H1 (cell line): ENCODE measurements at regions not wholly inside any gene's neighbourhood (a gene's known extent, or its start where the extent isn't known, plus 50 kb on each side); places are given as distances from the start of the nearest gene placed in this dataset.

Source experiments
- CTCF ChIA-PET: fragments of 300-600 bp; sonication (Branson Sonifier 250); formaldehyde crosslinking; loops from one replicate; lab custom pipeline; 2021; ENCODE audit not compliant: partially characterized antibody; lab: Charles Lee
- POLR2A ChIA-PET: fragments of 300-600 bp; sonication (Branson Sonifier 250); formaldehyde crosslinking; loops from one replicate; lab custom pipeline; 2021; ENCODE audit warnings: inconsistent platforms; ENCODE audit not compliant: partially characterized antibody; lab: Charles Lee
- DNase-seq, 2 experiments: peaks; one replicate each; pipeline versions ENCODE4 v3.0.0 to v3.0.0-alpha.2; 2010 to 2022; ENCODE audit warnings: low spot score in 2 of 2, low read depth in 1 of 2, mixed read lengths in 1 of 2
- FAIRE-seq: peaks from 2 replicates; lab custom pipeline; 2011; peaks lifted over from hg19 to GRCh38; lab: Jason Lieb, UNC
- H2AFZ ChIP-seq: 2 replicates; pipeline ENCODE4 v1.8.1; 2012; ENCODE audit warnings: low read length, inconsistent platforms
- H2AK5ac ChIP-seq: 2 replicates; pipeline ENCODE4 v1.6.1; 2013; ENCODE audit warnings: low read depth, low read length
- H2BK120ac ChIP-seq: replicated peaks from 2 replicates; pipeline ENCODE3; 2013; ENCODE audit warnings: low read depth, low read length, inconsistent platforms
- H2BK12ac ChIP-seq: 2 replicates; pipeline ENCODE4 v1.6.1; 2013; ENCODE audit warnings: low read depth, low read length
- H2BK15ac ChIP-seq: 2 replicates; pipeline ENCODE4 v1.6.1; 2013; ENCODE audit warnings: low read length
- H2BK20ac ChIP-seq: 2 replicates; pipeline ENCODE4 v1.6.1; 2013; ENCODE audit warnings: low read length
- H2BK5ac ChIP-seq: 2 replicates; pipeline ENCODE4 v1.6.1; 2013; ENCODE audit warnings: low read depth, low read length
- H3K14ac ChIP-seq: 2 replicates; pipeline ENCODE4 v1.6.1; 2013; ENCODE audit warnings: inconsistent platforms; ENCODE audit not compliant: insufficient read length
- H3K18ac ChIP-seq: 2 replicates; pipeline ENCODE4 v1.6.1; 2013; ENCODE audit warnings: low read length; ENCODE audit errors: extremely low read depth
- H3K23ac ChIP-seq: 2 replicates; pipeline ENCODE4 v1.6.1; 2013; ENCODE audit warnings: inconsistent platforms; ENCODE audit not compliant: insufficient read length
- H3K23me2 ChIP-seq: 2 replicates; pipeline ENCODE4 v1.6.1; 2013; ENCODE audit warnings: low read depth, low read length
- H3K27ac ChIP-seq: 2 replicates; pipeline ENCODE4 v1.6.1; 2011; ENCODE audit warnings: low read depth, low read length, inconsistent platforms
- H3K27me3 ChIP-seq, 4 experiments: replicated peaks in 1 of 4; 1 replicate in 1 of 4; 2 replicates in 3 of 4; pipeline versions ENCODE4 v1.6.1 to v1.8.1; 2011 to 2013; ENCODE audit warnings: low read length in 3 of 4, mild to moderate bottlenecking in 3 of 4, inconsistent platforms in 2 of 4, mixed read lengths in 2 of 4, moderate library complexity in 1 of 4; ENCODE audit not compliant: control insufficient read depth in 3 of 4, insufficient read depth in 3 of 4; ENCODE audit errors: extremely low read depth in 1 of 4
- H3K36me3 ChIP-seq, 4 experiments: 2 replicates each; pipeline versions ENCODE4 v1.6.1 to v1.8.1; 2011 to 2013; ENCODE audit warnings: mild to moderate bottlenecking in 4 of 4, low read length in 3 of 4, moderate library complexity in 2 of 4, control low read depth in 1 of 4, inconsistent platforms in 1 of 4; ENCODE audit not compliant: insufficient read depth in 4 of 4, control insufficient read depth in 2 of 4
- H3K4ac ChIP-seq: replicated peaks from 2 replicates; pipeline ENCODE3; 2013; ENCODE audit warnings: low read length, low read depth, mixed read lengths, inconsistent platforms; ENCODE audit not compliant: insufficient read length
- H3K4me1 ChIP-seq, 4 experiments: replicated peaks in 1 of 4; 1 replicate in 1 of 4; 2 replicates in 3 of 4; pipeline versions ENCODE4 v1.6.1 to v1.8.1; 2011 to 2013; ENCODE audit warnings: low read length in 3 of 4, inconsistent platforms in 2 of 4, mixed read lengths in 1 of 4; ENCODE audit not compliant: insufficient read depth in 4 of 4, control insufficient read depth in 3 of 4
- H3K4me2 ChIP-seq, 2 experiments: 2 replicates each; pipeline versions ENCODE4 v1.6.1 to v1.8.1; 2011 to 2013; ENCODE audit warnings: low read depth in 2 of 2, low read length in 2 of 2, control low read depth in 1 of 2, inconsistent platforms in 1 of 2, mild to moderate bottlenecking in 1 of 2; ENCODE audit not compliant: insufficient read depth in 1 of 2
- H3K4me3 ChIP-seq, 4 experiments: fragments of 200-600, 300-600 bp in 1 of 4; sonication (generic), shearing (Covaris generic), sonication (Bioruptor Twin) in 1 of 4; 2 replicates each; pipeline versions ENCODE4 v1.5.1 to v1.8.1; 2011 to 2016; ENCODE audit warnings: low read length in 4 of 4, low read depth in 3 of 4, control low read depth in 2 of 4, inconsistent platforms in 2 of 4, mild to moderate bottlenecking in 2 of 4, mixed read lengths in 1 of 4, moderate library complexity in 1 of 4; ENCODE audit not compliant: insufficient read depth in 2 of 4; ENCODE audit errors: extremely low read depth in 1 of 4
- H3K56ac ChIP-seq: replicated peaks from 2 replicates; pipeline ENCODE3; 2013; ENCODE audit warnings: low read depth, mild to moderate bottlenecking, mixed read lengths, low read length, inconsistent platforms; ENCODE audit not compliant: insufficient read length
- H3K79me1 ChIP-seq: 2 replicates; pipeline ENCODE4 v1.6.1; 2013; ENCODE audit warnings: low read depth, low read length, control low read depth
- H3K79me2 ChIP-seq, 2 experiments: 2 replicates each; pipeline versions ENCODE4 v1.6.1 to v1.8.1; 2012 to 2013; ENCODE audit warnings: low read length in 2 of 2, mild to moderate bottlenecking in 2 of 2, inconsistent platforms in 1 of 2; ENCODE audit not compliant: insufficient read depth in 2 of 2, control insufficient read depth in 1 of 2
- H3K9ac ChIP-seq, 4 experiments: replicated peaks in 1 of 4; 1 replicate in 1 of 4; 2 replicates in 3 of 4; pipeline versions ENCODE4 v1.6.1 to v1.8.1; 2011 to 2013; ENCODE audit warnings: low read depth in 3 of 4, low read length in 3 of 4, control low read depth in 2 of 4, mild to moderate bottlenecking in 2 of 4, moderate library complexity in 2 of 4, inconsistent platforms in 1 of 4; ENCODE audit errors: extremely low read depth in 1 of 4
- H3K9me3 ChIP-seq, 2 experiments: 2 replicates each; pipeline versions ENCODE4 v1.6.1 to v1.8.1; 2012 to 2013; ENCODE audit warnings: mild to moderate bottlenecking in 2 of 2, moderate library complexity in 2 of 2, control low read depth in 1 of 2, inconsistent platforms in 1 of 2, low read depth in 1 of 2, low read length in 1 of 2, mixed read lengths in 1 of 2; ENCODE audit not compliant: insufficient read depth in 2 of 2
- H4K20me1 ChIP-seq, 2 experiments: replicated peaks in 1 of 2; 2 replicates each; pipeline versions ENCODE3 to v1.8.1; 2011 to 2013; ENCODE audit warnings: inconsistent platforms in 2 of 2, low read length in 2 of 2, mild to moderate bottlenecking in 1 of 2; ENCODE audit not compliant: insufficient read depth in 2 of 2, control insufficient read depth in 1 of 2
- H4K5ac ChIP-seq: 2 replicates; pipeline ENCODE4 v1.6.1; 2013; ENCODE audit warnings: low read length, low read depth, mixed read lengths, inconsistent platforms; ENCODE audit not compliant: insufficient read length
- H4K8ac ChIP-seq: 2 replicates; pipeline ENCODE4 v1.8.0; 2013; ENCODE audit warnings: mild to moderate bottlenecking, moderate library complexity, low read length, inconsistent platforms; ENCODE audit not compliant: insufficient read depth; ENCODE audit errors: extremely low read depth
- H4K91ac ChIP-seq: replicated peaks from 2 replicates; pipeline ENCODE3; 2013; ENCODE audit warnings: low read length, mixed read lengths, inconsistent platforms; ENCODE audit not compliant: insufficient read length
- CEBPB ChIP-seq: IDR thresholded peaks from 2 replicates; pipeline ENCODE4 v1.6.1; 2012; ENCODE audit warnings: low read depth, low read length
- JUN ChIP-seq: IDR thresholded peaks from 2 replicates; pipeline ENCODE4 v1.6.1; 2011; ENCODE audit warnings: low read depth, mild to moderate bottlenecking, improper control_type of control experiment, low read length
- NRF1 ChIP-seq: IDR thresholded peaks from 2 replicates; pipeline ENCODE4 v1.6.1; 2011; ENCODE audit warnings: mild to moderate bottlenecking, low read depth, low read length, improper control_type of control experiment
- SP1 ChIP-seq: IDR thresholded peaks from 2 replicates; pipeline ENCODE4 v1.6.1; 2011; ENCODE audit warnings: low read depth, low read length
- WGBS, 2 experiments: shearing (Covaris generic) in 1 of 2; methylation state at CpG; one replicate each; pipeline versions ENCODE4 v1.1.6 to v1.1.7; 2013 to 2015; ENCODE audit warnings: low lambda C conversion rate in 2 of 2, mixed read lengths in 2 of 2, inconsistent platforms in 1 of 2, low coverage in 1 of 2, missing lambda C conversion rate in 1 of 2; ENCODE audit not compliant: insufficient replicate concordance in 2 of 2, insufficient coverage in 1 of 2, insufficient read length in 1 of 2; ENCODE audit errors: extremely low coverage in 1 of 2, missing lambda C conversion rate in 1 of 2; 5-methylcytosine and 5-hydroxymethylcytosine counted together
- TF ChIP-seq, protein P1 (sequence below): IDR thresholded peaks from 2 replicates; pipeline ENCODE4 v1.6.1; 2012; ENCODE audit warnings: low read length, inconsistent platforms

DNA sequence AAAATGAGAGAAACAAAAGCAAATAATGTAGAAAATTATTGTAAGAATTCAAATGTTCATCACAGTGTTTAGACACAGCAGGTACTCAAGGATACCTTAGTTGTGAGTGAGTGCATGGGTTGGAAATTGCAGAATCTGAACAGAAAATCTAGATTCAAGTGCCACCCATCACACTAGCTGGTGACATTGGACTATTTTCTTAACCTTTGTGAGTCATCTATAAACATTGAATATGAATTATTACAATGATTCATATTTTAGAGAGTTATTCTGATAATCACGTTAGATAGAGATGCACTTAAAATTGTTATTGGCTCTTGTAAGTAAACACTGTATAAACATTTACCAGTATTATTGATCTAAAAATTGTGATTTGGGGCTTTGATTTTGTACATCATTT lies 1113.1 kb downstream of the STIM2 start:
- H2BK12ac ChIP-seq, result no peak overlapping the region
- H2AFZ ChIP-seq, result no peak overlapping the region
- ChIA-PET POLR2A (no interaction called here), CTCF (no interaction called here)
- H3K79me2 ChIP-seq, result no peaks in the 10 kb centered on the region
- H3K4me3 ChIP-seq, result no peak overlapping the region
- no peak overlapping the region for H3K9ac ChIP-seq
- no peak overlapping the region for H3K56ac ChIP-seq
- H3K18ac ChIP-seq, result no peak overlapping the region
- H2BK20ac ChIP-seq, result no peak overlapping the region
- no peaks in the 10 kb centered on the region for H3K23me2 ChIP-seq
- H3K14ac ChIP-seq, result no peak overlapping the region
- no peak overlapping the region for H2AK5ac ChIP-seq
- no peak overlapping the region for H2BK120ac ChIP-seq
- no peaks in the 10 kb centered on the region; a peak in 1 of 4 replicates for H3K9me3 ChIP-seq
- H2BK15ac ChIP-seq, result no peak overlapping the region
- no peaks in the 10 kb centered on the region for H3K79me1 ChIP-seq
- 88% methylated on average over 1 of the region's 1 CpG; no CpG with 5 or more reads in 1 of the 2 experiments for WGBS, 2 experiments
- H3K4ac ChIP-seq, result no peak overlapping the region
- H3K27ac ChIP-seq, result no peak overlapping the region
- no peaks in the 10 kb centered on the region for H4K20me1 ChIP-seq
- DNase-seq (no peak), FAIRE-seq (no peak)
- H4K5ac ChIP-seq, result no peak overlapping the region
- H3K4me1 ChIP-seq, result peaks cover 0 to 2% (median 0%) of the 10 kb centered on the region in 4 experiments; a peak in 2 of 7 replicates
- no peak overlapping the region for H4K91ac ChIP-seq
- TF ChIP-seq CEBPB (no peak), NRF1 (no peak), JUN (no peak), SP1 (no peak)
- TF ChIP-seq, protein P1, sequence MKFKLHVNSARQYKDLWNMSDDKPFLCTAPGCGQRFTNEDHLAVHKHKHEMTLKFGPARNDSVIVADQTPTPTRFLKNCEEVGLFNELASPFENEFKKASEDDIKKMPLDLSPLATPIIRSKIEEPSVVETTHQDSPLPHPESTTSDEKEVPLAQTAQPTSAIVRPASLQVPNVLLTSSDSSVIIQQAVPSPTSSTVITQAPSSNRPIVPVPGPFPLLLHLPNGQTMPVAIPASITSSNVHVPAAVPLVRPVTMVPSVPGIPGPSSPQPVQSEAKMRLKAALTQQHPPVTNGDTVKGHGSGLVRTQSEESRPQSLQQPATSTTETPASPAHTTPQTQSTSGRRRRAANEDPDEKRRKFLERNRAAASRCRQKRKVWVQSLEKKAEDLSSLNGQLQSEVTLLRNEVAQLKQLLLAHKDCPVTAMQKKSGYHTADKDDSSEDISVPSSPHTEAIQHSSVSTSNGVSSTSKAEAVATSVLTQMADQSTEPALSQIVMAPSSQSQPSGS, result no peak
- H2BK5ac ChIP-seq, result no peak overlapping the region
- no peak overlapping the region for H3K23ac ChIP-seq
- H3K36me3 ChIP-seq, result no peaks in the 10 kb centered on the region
- H3K27me3 ChIP-seq, result no peaks in the 10 kb centered on the region
- H3K4me2 ChIP-seq, result no peak overlapping the region
- no peak overlapping the region for H4K8ac ChIP-seq
